Breast epithelium (tissue), 3 donors: ENCODE measurements at regions not wholly inside any gene's neighbourhood (a gene's known extent, or its start where the extent isn't known, plus 50 kb on each side); places are given as distances from the start of the nearest gene placed in this dataset.

Source experiments
- POLR2AphosphoS5 ChIP-seq, 3 donors: sonication (generic); formaldehyde crosslinking; IDR thresholded peaks; one replicate each; pipeline ENCODE4 v1.6.1; 2017; ENCODE audit warnings: antibody characterized with exemption in 3 of 3
- TF ChIP-seq, protein P1 (sequence below), 3 donors: fragments of 450-650 bp; IDR thresholded peaks; one replicate each; pipeline ENCODE4 v1.5.1; 2016 to 2017; ENCODE audit warnings: antibody characterized with exemption in 3 of 3, mild to moderate bottlenecking in 3 of 3, moderate library complexity in 3 of 3

DNA sequence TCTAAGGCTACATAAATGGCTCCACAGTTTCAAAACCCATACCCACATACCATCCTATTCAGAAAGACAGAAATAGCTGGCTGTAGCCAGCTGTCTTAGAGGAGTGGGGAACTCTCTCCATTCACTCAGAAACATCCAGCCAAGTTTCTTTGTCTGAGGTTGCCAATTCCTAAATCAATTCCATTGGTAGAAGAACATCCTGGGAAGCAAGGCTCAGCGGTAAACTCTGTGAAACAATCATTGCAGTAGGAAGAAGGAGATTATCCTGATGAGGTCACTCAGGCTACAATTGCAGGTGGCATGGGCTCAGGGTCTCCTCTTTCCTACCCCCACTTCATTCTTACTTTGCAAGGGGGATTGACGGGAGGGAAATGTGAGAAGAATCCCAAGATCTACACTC lies 154.0 kb downstream of the ETV1 start:
- TF ChIP-seq, protein P1, sequence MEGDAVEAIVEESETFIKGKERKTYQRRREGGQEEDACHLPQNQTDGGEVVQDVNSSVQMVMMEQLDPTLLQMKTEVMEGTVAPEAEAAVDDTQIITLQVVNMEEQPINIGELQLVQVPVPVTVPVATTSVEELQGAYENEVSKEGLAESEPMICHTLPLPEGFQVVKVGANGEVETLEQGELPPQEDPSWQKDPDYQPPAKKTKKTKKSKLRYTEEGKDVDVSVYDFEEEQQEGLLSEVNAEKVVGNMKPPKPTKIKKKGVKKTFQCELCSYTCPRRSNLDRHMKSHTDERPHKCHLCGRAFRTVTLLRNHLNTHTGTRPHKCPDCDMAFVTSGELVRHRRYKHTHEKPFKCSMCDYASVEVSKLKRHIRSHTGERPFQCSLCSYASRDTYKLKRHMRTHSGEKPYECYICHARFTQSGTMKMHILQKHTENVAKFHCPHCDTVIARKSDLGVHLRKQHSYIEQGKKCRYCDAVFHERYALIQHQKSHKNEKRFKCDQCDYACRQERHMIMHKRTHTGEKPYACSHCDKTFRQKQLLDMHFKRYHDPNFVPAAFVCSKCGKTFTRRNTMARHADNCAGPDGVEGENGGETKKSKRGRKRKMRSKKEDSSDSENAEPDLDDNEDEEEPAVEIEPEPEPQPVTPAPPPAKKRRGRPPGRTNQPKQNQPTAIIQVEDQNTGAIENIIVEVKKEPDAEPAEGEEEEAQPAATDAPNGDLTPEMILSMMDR (IDR thresholded peaks at IDR 0.05): no peak
- no peak for TF ChIP-seq POLR2AphosphoS5 (IDR thresholded peaks at IDR 0.05)
